IMR-90 (cell line): ENCODE measurements at regions not wholly inside any gene's neighbourhood (a gene's known extent, or its start where the extent isn't known, plus 50 kb on each side); places are given as distances from the start of the nearest gene placed in this dataset.

Experiments used
- ATAC-seq: fragments of 200-7000 bp; cut with Tn5 transposase; 2 replicates; pipeline ENCODE4 v1.9.1; 2020; ENCODE audit warnings: low read depth, mild to moderate bottlenecking, moderate library complexity
- BruUV-seq: library from RNA; stranded (reverse); fragments of 400-500 nt; replicated peaks from 2 replicates; lab custom pipeline; 2021; lab: Mats Ljungman, UMichigan
- CTCF ChIA-PET: fragments of 300-600 bp; formaldehyde crosslinking; extraction: SDS; loops from one replicate; lab custom pipeline; 2021; ENCODE audit warnings: antibody characterized with exemption; lab: Yijun Ruan, JAX
- POLR2A ChIA-PET: fragments of 300-600 bp; sonication (Branson Sonifier 250); formaldehyde crosslinking; loops from one replicate; lab custom pipeline; 2022; ENCODE audit warnings: antibody characterized with exemption; ENCODE audit not compliant: unreplicated experiment; lab: Charles Lee
- DNase-seq: peaks from one replicate; pipeline ENCODE4 v3.0.0; 2013
- H2AFZ ChIP-seq: replicated peaks from 2 replicates; pipeline ENCODE3; 2013; ENCODE audit warnings: low read length, mild to moderate bottlenecking; ENCODE audit not compliant: poor library complexity
- H2AK5ac ChIP-seq: 2 replicates; pipeline ENCODE4 v1.6.1; 2013; ENCODE audit warnings: low read depth, low read length, inconsistent platforms
- H2AK9ac ChIP-seq: replicated peaks from 2 replicates; pipeline ENCODE3; 2013; ENCODE audit warnings: mild to moderate bottlenecking, low read depth, low read length, moderate library complexity; ENCODE audit not compliant: poor library complexity
- H2BK120ac ChIP-seq: 2 replicates; pipeline ENCODE4 v1.6.1; 2013; ENCODE audit warnings: low read depth, low read length, inconsistent platforms
- H2BK15ac ChIP-seq: 3 replicates; pipeline ENCODE4 v1.6.1; 2013; ENCODE audit warnings: low read depth, low read length, inconsistent platforms
- H2BK20ac ChIP-seq: 2 replicates; pipeline ENCODE4 v1.6.1; 2013; ENCODE audit warnings: low read depth, mild to moderate bottlenecking, inconsistent platforms, low read length, moderate library complexity
- H2BK5ac ChIP-seq: 2 replicates; pipeline ENCODE4 v1.6.1; 2013; ENCODE audit warnings: mild to moderate bottlenecking, low read depth, low read length, inconsistent platforms; ENCODE audit not compliant: poor library complexity, severe bottlenecking
- H3K14ac ChIP-seq: replicated peaks from 2 replicates; pipeline ENCODE4 v1.6.1; 2013; ENCODE audit warnings: low read depth, low read length, inconsistent platforms
- H3K18ac ChIP-seq: 2 replicates; pipeline ENCODE4 v1.6.1; 2013; ENCODE audit warnings: low read depth, low read length, control low read depth
- H3K23ac ChIP-seq: 2 replicates; pipeline ENCODE4 v1.6.1; 2013; ENCODE audit warnings: low read depth, low read length, inconsistent platforms
- H3K27ac ChIP-seq: 2 replicates; pipeline ENCODE4 v1.5.1; 2013; ENCODE audit warnings: mild to moderate bottlenecking, control low read depth, low read length; ENCODE audit not compliant: insufficient read depth
- H3K27me3 ChIP-seq: 2 replicates; pipeline ENCODE4 v1.6.1; 2013; ENCODE audit warnings: low read length; ENCODE audit not compliant: control insufficient read depth, insufficient read depth
- H3K36me3 ChIP-seq: 2 replicates; pipeline ENCODE4 v1.6.1; 2013; ENCODE audit warnings: low read length, mixed read lengths; ENCODE audit not compliant: control insufficient read depth, insufficient read depth
- H3K4ac ChIP-seq: 2 replicates; pipeline ENCODE4 v1.6.1; 2013; ENCODE audit warnings: low read depth, low read length, inconsistent platforms
- H3K4me1 ChIP-seq: 2 replicates; pipeline ENCODE4 v1.6.1; 2013; ENCODE audit warnings: low read length, mixed read lengths; ENCODE audit not compliant: control insufficient read depth, insufficient read depth
- H3K4me2 ChIP-seq: 2 replicates; pipeline ENCODE4 v1.6.1; 2013; ENCODE audit warnings: low read depth, mild to moderate bottlenecking, control low read depth, low read length, moderate library complexity
- H3K4me3 ChIP-seq: 2 replicates; pipeline ENCODE4 v1.5.1; 2013; ENCODE audit warnings: low read depth, mild to moderate bottlenecking, control low read depth, low read length, moderate library complexity; ENCODE audit not compliant: insufficient read depth
- H3K56ac ChIP-seq: 2 replicates; pipeline ENCODE4 v1.6.1; 2013; ENCODE audit warnings: low read length, inconsistent platforms; ENCODE audit not compliant: insufficient read depth; ENCODE audit errors: extremely low read depth
- H3K79me1 ChIP-seq, 2 experiments: 2 replicates each; pipeline ENCODE4 v1.6.1; 2013; ENCODE audit warnings: low read length in 2 of 2, inconsistent platforms in 1 of 2, low read depth in 1 of 2
- H3K9ac ChIP-seq: 2 replicates; pipeline ENCODE4 v1.6.1; 2013; ENCODE audit warnings: low read depth, low read length, control low read depth
- H3K9me1 ChIP-seq: 2 replicates; pipeline ENCODE4 v1.6.1; 2013; ENCODE audit warnings: low read length, inconsistent platforms; ENCODE audit not compliant: insufficient read depth
- H3K9me3 ChIP-seq: 2 replicates; pipeline ENCODE4 v1.6.1; 2013; ENCODE audit warnings: low read length; ENCODE audit not compliant: control insufficient read depth, insufficient read depth
- H4K20me1 ChIP-seq: 2 replicates; pipeline ENCODE4 v1.6.1; 2013; ENCODE audit warnings: low read length, inconsistent platforms; ENCODE audit not compliant: insufficient read depth
- H4K5ac ChIP-seq: 2 replicates; pipeline ENCODE4 v1.6.1; 2013; ENCODE audit warnings: mild to moderate bottlenecking, low read depth, low read length, control low read depth
- H4K8ac ChIP-seq, 2 experiments: 2 replicates each; pipeline ENCODE4 v1.6.1; 2013; ENCODE audit warnings: low read depth in 2 of 2, low read length in 2 of 2, control low read depth in 1 of 2, inconsistent platforms in 1 of 2
- H4K91ac ChIP-seq: 2 replicates; pipeline ENCODE4 v1.6.1; 2013; ENCODE audit warnings: low read depth, low read length, inconsistent platforms; ENCODE audit not compliant: insufficient read depth
- CEBPB ChIP-seq: IDR thresholded peaks from 2 replicates; pipeline ENCODE4 v1.6.1; 2012; ENCODE audit warnings: low read depth, low read length, improper control_type of control experiment
- CHD1 ChIP-seq: IDR thresholded peaks from 2 replicates; pipeline ENCODE4 v1.6.1; 2012; ENCODE audit warnings: low read depth, low read length, improper control_type of control experiment
- RFX5 ChIP-seq: IDR thresholded peaks from 2 replicates; pipeline ENCODE4 v1.8.0; 2012; ENCODE audit warnings: low read depth, mild to moderate bottlenecking, low read length, moderate library complexity
- SMC3 ChIP-seq: fragments of 150-350 bp; IDR thresholded peaks from 2 replicates; pipeline ENCODE4 v1.6.1; 2016; ENCODE audit warnings: low read depth, mild to moderate bottlenecking, antibody characterized with exemption, low read length, moderate library complexity
- WGBS, 2 experiments: methylation state at CpG; one replicate each; pipeline versions ENCODE4 v1.1.5 to v1.1.7; 2013; ENCODE audit warnings: missing lambda C conversion rate in 2 of 2; ENCODE audit not compliant: insufficient read length in 1 of 2; ENCODE audit errors: extremely low coverage in 2 of 2; 5-methylcytosine and 5-hydroxymethylcytosine counted together
- dilution Hi-C: fragments of 300-500 bp; cut with HindIII; formaldehyde crosslinking; loops from one replicate; pipeline ENCODE4 v1.14.3; 2018; ENCODE audit warnings: low sequenced_read_pairs; ENCODE audit not compliant: unreplicated experiment
- in situ Hi-C: fragments of 300-500 bp; cut with MboI; formaldehyde crosslinking; loops from 3 replicates; pipeline ENCODE4 v1.14.3; 2019; ENCODE audit warnings: low sequenced_read_pairs, inconsistent platforms, mixed read lengths
- intact Hi-C: fragments of 100-400 bp; cut with micrococcal nuclease; formaldehyde crosslinking; loops from 2 replicates; pipeline ENCODE4 v1.10.0; 2022

DNA sequence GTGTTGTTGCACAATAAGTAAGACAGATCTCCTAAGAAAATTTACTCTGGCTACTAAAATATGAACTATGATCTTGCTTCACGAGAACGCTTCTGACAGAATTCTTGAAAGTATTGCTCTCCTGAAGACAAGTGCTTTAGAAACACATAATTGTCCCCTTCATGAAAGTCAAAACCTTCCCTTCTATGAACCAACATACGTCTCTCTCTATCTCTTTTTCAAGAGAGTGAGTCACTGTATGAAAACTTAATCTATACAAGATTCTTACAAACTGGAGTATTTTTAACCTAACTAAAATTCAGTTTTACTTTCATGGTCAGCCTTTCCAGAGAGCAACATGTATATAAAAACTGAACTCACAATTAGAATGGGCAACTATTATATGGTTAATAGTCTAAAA, 688.0 kb upstream of the CTNND2 start:
- intact Hi-C loops, result no loop called here
- Histone ChIP-seq H3K9ac (no peak overlapping the region), H3K9me1 (no peaks in the 10 kb centered on the region), H3K14ac (no peak overlapping the region), H2AFZ (no peak overlapping the region), H3K4me1 (no peaks in the 10 kb centered on the region), H3K9me3 (no peaks in the 10 kb centered on the region), H3K27me3 (no peaks in the 10 kb centered on the region), H2BK15ac (no peak overlapping the region), H4K91ac (no peak overlapping the region), H4K8ac (no peak overlapping the region), H2AK9ac (no peak overlapping the region), H3K4me3 (no peak overlapping the region), H2BK120ac (no peak overlapping the region), H3K27ac (no peak overlapping the region), H3K79me1 (no peaks in the 10 kb centered on the region), H2BK20ac (no peak overlapping the region), H2BK5ac (no peak overlapping the region), H3K23ac (no peak overlapping the region), H3K4ac (no peak overlapping the region), H3K18ac (no peak overlapping the region), H3K36me3 (no peaks in the 10 kb centered on the region), H3K56ac (no peak overlapping the region), H2AK5ac (no peak overlapping the region), H4K20me1 (no peaks in the 10 kb centered on the region), H3K4me2 (no peak overlapping the region), H4K5ac (no peak overlapping the region)
- CTCF ChIA-PET, result no interaction called here
- no TSS peak for BruUV-seq
- dilution Hi-C loops, result no loop called here
- POLR2A ChIA-PET, result no interaction called here
- ATAC-seq, result no peak
- TF ChIP-seq CEBPB (0 out of 2 replicates have a peak, but pooled peaks have one; percentile 20), CHD1 (no peak), RFX5 (no peak), SMC3 (no peak)
- DNase-seq, result no peak
- in situ Hi-C loops, result no loop called here
- no CpG with 5 or more reads among the region's 3 CpGs for WGBS, 2 experiments
